Frontal cortex (tissue), 3 donors: ENCODE measurements at regions not wholly inside any gene's neighbourhood (a gene's known extent, or its start where the extent isn't known, plus 50 kb on each side); places are given as distances from the start of the nearest gene placed in this dataset.
"Not testable (repeated sequence)": the region's sequence is repeated elsewhere in the genome, so short reads cannot be mapped to it uniquely, and the experiment has no call there.

Experiments
- DNase-seq, 2 donors: peaks; one replicate each; pipeline ENCODE4 v3.0.0; 2012; ENCODE audit warnings: low spot score in 2 of 2
- FAIRE-seq: peaks from 2 replicates; lab custom pipeline; 2012; peaks lifted over from hg19 to GRCh38; lab: Jason Lieb, UNC
- donor health status: control.
- donor health status: control.
- donor health status: control.

GRCh38 chr21:15932726-15933125, 202.9 kb downstream of the USP25 start:
- DNase-seq: no peak

GRCh38 chr21:15935530-15935929, 205.7 kb downstream of the USP25 start:
- no peak for FAIRE-seq

More at GRCh38 chr21:15932726-15933125, 202.9 kb downstream of the USP25 start:
- no peak for FAIRE-seq

GRCh38 chr21:15943009-15943666, 213.4 kb downstream of the USP25 start:
- FAIRE-seq (no peak), DNase-seq (no peak)

More at GRCh38 chr21:15935530-15935929, 205.7 kb downstream of the USP25 start:
- DNase-seq: no peak

DNA sequence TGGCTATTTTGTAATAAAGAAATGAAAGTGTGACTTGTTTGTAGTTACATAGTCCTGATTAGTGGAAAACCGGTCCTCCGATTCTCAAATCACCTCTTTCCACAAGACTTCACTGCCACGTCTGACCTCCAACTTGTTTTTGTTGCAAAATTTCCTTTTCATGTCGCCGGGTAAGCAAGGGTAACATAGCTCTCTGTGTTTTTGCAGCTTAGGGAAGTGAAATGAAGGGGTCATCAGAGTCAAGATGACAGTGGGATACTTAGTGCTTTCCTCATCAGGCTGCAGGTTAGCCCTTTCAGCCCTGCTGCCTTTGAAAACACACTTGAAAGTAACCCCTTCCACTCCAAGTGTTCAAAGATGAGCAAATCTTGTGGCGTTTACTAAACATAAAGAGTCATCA, 217.9 kb downstream of the USP25 start:
- no peak for DNase-seq
- no peak for FAIRE-seq

GRCh38 chr21:15953551-15954116, 223.9 kb downstream of the USP25 start:
- FAIRE-seq (no peak), DNase-seq (no peak)

DNA sequence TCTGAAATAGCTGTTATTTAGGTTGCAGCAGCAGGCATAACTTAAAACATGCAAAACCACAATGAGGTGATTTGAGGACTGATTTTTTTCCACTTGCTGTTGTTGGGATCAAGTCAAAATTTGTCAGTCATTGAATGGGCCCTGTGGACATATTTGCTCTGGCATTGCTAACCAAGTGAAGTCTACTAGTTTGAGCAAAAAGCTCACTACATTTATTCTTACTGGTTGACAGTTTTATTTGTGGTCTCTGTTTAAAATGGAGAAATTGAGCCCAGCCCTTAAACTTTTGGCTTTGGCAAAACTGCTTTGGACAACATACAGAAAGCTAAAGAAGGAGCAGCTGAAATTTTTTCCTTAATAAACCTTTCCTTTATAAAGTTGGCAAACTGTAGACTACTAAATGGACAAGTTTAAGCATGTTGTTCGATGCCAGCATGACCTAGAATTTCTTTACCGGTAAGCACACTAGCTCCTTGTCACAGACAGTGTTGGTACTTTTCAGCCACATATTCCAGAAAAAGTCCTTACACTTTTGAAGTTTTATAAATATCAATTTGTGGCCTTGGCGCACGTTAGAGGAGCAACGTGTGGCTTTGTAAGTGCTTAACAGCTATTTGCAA, 234.6 kb downstream of the USP25 start:
- FAIRE-seq: no peak
- no peak for DNase-seq

GRCh38 chr21:15966231-15966630, 236.4 kb downstream of the USP25 start:
- no peak for FAIRE-seq
- DNase-seq: no peak

GRCh38 chr21:15966651-15967050, 236.9 kb downstream of the USP25 start:
- FAIRE-seq: no peak
- DNase-seq: no peak

- no peak for FAIRE-seq
- no peak for DNase-seq
Observed at GRCh38 chr21:15967661-15968060, 237.9 kb downstream of the USP25 start.

- DNase-seq: no peak
- no peak for FAIRE-seq
Observed at GRCh38 chr21:15968776-15969310, 239.1 kb downstream of the USP25 start.

DNA sequence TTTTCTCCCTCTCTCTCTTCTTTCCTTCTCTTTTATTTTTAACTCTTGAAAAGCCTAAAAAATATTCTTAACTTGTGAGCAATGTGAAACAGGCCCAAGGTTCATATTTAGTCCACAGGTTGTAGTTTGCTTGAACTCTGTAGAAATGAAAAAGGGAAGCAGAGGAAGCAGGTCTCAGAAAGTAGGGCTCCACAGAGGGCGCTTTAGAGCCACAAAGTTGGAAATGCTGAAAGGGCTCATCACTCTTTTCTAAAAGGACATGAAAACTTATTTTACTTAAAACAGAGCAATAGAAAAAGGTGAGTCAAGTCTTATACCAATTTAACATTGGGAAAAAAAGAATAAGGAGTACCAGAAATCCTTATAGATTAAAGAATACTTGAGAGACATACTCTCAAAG, 247.0 kb downstream of the USP25 start:
- FAIRE-seq (no peak), DNase-seq (no peak)

GRCh38 chr21:15978215-15978738, 248.5 kb downstream of the USP25 start:
- DNase-seq (no peak), FAIRE-seq (no peak)

DNA sequence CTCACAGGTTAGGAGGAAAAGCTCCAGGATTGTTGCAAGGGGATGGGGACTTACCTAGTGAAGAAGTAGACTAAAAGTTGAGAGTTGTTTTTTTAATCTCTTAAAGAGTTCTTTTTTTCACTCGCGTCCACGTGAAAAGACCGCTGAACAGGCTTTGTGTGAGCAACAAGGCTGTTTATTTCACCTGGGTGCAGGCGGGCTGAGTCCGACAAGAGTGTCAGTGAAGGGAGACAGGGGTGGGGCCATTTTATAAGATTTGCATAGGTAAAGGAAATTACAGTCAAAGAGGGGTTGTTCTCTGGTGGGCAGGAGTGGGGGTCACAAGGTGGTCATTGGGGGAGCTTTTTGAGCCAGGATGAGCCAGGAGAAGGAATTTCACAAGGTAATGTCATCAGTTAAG, 249.7 kb downstream of the USP25 start:
- DNase-seq, FAIRE-seq: not testable (repeated sequence)

DNA sequence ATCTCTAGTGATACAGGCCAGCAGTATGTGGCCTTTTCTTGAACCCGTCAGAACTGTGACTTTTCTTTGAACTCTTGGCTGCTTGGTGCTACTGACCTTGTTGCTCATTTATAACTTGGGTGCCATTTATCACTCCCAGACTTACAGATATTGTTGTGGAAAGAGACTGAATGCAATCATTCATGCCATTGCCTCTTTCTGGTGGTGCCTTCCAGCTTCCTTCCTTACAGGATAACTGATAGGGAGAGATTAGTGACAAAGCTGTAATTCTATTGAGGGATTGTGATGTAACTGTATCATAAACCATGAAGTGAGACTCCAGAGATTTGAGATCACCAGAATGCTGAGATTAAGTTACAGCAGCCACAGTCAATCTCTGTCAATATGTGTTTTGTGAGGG, 256.5 kb downstream of the USP25 start:
- DNase-seq (no peak), FAIRE-seq (no peak)

DNA sequence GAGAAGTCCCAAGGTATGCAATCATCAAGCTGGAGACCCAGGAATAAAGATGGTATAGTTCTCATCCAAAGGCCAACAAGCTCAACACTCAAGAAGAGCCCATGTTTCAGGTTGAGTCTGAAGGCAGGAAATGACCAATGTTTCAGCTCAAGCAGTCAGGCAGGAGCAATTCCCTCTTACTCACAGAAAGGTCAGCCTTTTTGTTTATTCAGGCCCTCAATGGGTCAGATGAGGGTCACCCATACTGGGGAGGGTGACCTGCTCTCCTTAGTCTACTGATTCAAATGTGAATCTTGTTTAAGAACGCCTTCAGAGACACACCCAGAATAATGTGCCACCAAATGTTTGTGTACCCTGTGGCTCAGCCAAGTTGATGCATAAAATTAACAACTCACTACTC, 262.4 kb downstream of the USP25 start:
- no peak for DNase-seq
- no peak for FAIRE-seq

- no peak for DNase-seq
- peak; percentile 66 for FAIRE-seq
Observed at GRCh38 chr21:15993951-15994350, 264.2 kb downstream of the USP25 start.

GRCh38 chr21:15999741-16000140, 270.0 kb downstream of the USP25 start:
- FAIRE-seq: no peak

DNA sequence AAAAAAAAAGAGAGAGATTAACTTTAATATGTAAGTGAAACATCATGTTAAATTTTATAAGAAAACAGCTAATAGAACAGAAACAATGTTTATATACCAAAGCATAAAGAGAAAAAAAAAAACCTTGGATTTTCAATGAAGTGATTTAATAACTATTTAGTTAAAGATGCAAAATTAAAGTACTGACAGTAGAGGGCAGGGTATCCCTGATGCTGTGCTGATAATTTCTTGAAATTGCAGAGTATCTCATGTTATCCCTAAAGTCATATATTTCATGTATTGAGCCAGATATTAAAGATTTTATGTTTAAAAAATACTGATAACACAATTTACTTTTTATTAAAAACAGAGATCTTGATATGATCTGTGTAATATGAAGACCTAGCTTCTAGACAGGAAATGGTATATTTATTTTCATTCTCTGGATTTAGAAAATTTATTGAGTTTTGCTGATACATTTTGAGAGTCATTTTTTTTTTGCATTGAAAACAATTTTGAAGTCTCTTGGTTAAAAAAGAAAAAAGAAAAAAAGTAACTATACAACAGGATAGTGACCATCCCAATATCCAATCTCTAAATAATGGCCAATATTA, 273.2 kb downstream of the USP25 start:
- peak; percentile 97 for FAIRE-seq
- DNase-seq: peak in 1 of 2 donors; percentile 18

More at GRCh38 chr21:15999741-16000140, 270.0 kb downstream of the USP25 start:
- no peak for DNase-seq

DNA sequence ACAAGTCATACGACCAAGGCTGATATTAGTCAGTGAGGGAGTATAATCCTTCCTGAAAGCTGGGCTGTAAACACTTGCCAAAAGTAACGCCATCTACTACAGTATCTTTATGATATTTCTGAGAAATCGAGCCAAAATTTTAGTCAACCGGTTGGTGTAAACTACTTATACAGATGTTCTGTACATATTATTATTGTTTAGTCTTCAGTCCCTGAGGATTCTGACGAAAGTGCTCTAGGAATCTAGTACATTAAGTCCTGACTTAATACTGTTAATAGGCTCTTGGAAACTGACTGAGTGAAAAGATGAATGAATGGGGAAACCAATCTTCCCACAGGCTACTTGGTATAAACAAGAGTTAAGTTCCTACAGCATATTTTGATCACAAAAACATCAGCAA, 274.3 kb downstream of the USP25 start:
- DNase-seq (no peak), FAIRE-seq (no peak)

- FAIRE-seq (no peak), DNase-seq (no peak)
Observed at GRCh38 chr21:16004523-16004922, 274.7 kb downstream of the USP25 start.

DNA sequence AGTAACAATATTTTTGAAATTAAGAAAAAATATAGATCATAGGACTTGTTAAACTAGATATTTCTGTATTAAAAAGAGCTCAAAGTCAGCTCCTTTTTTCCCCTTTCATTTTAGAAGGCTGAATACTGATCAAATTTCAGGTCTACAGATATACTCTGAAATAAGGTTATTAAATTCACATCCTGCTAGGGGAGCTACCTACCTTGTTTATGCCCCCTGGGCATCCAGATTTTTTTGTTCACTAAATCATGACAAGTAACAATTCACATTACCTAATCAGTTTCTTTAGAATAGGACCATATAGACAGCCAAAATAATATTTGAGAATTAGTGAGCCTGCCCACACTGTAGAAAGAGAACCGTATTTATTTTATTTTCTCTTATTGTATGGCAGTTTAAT, 276.2 kb downstream of the USP25 start:
- DNase-seq: no peak
- no peak for FAIRE-seq
